Spleen (tissue), 11 donors: ENCODE measurements at regions not wholly inside any gene's neighbourhood (a gene's known extent, or its start where the extent isn't known, plus 50 kb on each side); places are given as distances from the start of the nearest gene placed in this dataset.

Experiments
- DNase-seq: peaks from one replicate; pipeline ENCODE4 v3.0.0-alpha.2; 2020
- H3K27ac ChIP-seq, 8 donors: fragments of 200-600 bp; sonication (generic) in 7 of 8; 1 replicate in 4 of 8; 2 replicates in 4 of 8; pipeline versions ENCODE4 v1.5.0 to v1.8.0; 2016 to 2021; ENCODE audit warnings: inconsistent platforms in 4 of 8, mild to moderate bottlenecking in 4 of 8, moderate library complexity in 1 of 8
- H3K27me3 ChIP-seq, 7 donors: fragments of 200-600 bp; sonication (generic) in 6 of 7; replicated peaks in 1 of 7; 1 replicate in 4 of 7; 2 replicates in 3 of 7; pipeline versions ENCODE4 v1.5.0 to v1.8.0; 2016 to 2021; ENCODE audit warnings: inconsistent platforms in 3 of 7, mild to moderate bottlenecking in 1 of 7
- H3K36me3 ChIP-seq, 6 donors: fragments of 200-600 bp; sonication (generic) in 5 of 6; 1 replicate in 4 of 6; 2 replicates in 2 of 6; pipeline versions ENCODE4 v1.5.0 to v1.8.0; 2016 to 2021; ENCODE audit warnings: inconsistent platforms in 2 of 6
- H3K4me1 ChIP-seq, 6 donors: fragments of 200-600 bp; sonication (generic) in 5 of 6; 1 replicate in 3 of 6; 2 replicates in 3 of 6; pipeline versions ENCODE4 v1.5.0 to v1.8.0; 2016 to 2021; ENCODE audit warnings: inconsistent platforms in 3 of 6
- H3K4me3 ChIP-seq, 8 donors: fragments of 200-600 bp; sonication (generic) in 7 of 8; 1 replicate in 4 of 8; 2 replicates in 4 of 8; pipeline versions ENCODE4 v1.5.0 to v1.8.0; 2016 to 2021; ENCODE audit warnings: inconsistent platforms in 4 of 8, mild to moderate bottlenecking in 4 of 8, moderate library complexity in 2 of 8
- H3K9me3 ChIP-seq, 8 donors: fragments of 200-600 bp; sonication (generic) in 7 of 8; 1 replicate in 4 of 8; 2 replicates in 4 of 8; pipeline versions ENCODE4 v1.5.0 to v1.8.0; 2016 to 2021; ENCODE audit warnings: inconsistent platforms in 4 of 8
- POLR2A ChIP-seq, 3 donors: fragments of 450-650 bp; IDR thresholded peaks; one replicate each; pipeline ENCODE4 v1.5.1; 2017; ENCODE audit warnings: antibody characterized with exemption in 3 of 3, mild to moderate bottlenecking in 1 of 3
- POLR2AphosphoS5 ChIP-seq, 3 donors: sonication (generic); formaldehyde crosslinking; IDR thresholded peaks; one replicate each; pipeline ENCODE4 v1.5.1; 2017; ENCODE audit warnings: antibody characterized with exemption in 3 of 3
- WGBS, 5 donors: extraction: QIAGEN DNeasy Blood & Tissue Kit in 3 of 5; methylation state at CpG; one replicate each; pipeline versions ENCODE4 v1.1.5 to v1.1.7; 2013 to 2018; 5-methylcytosine and 5-hydroxymethylcytosine counted together
- intact Hi-C: fragments of 100-400 bp; cut with DNase I; formaldehyde crosslinking; loops from one replicate; pipeline ENCODE4 v1.15.0; 2023; ENCODE audit warnings: low total_unique reads
- TF ChIP-seq, protein P1 (sequence below), 11 experiments: fragments of 200-600 bp in 7 of 11; fragments of 450-650 bp in 4 of 11; sonication (generic) in 4 of 11; IDR thresholded peaks in 8 of 11; conservative IDR thresholded peaks in 3 of 11; 1 replicate in 7 of 11; 2 replicates in 4 of 11; pipeline versions ENCODE4 v1.4.0 to v1.8.0; 2016 to 2021; ENCODE audit warnings: antibody characterized with exemption in 11 of 11, inconsistent platforms in 4 of 11, mild to moderate bottlenecking in 1 of 11
- donor health status: healthy with polysubstance abuse.
- donor health status: DM: no; HTN: no; CAD: no; lungs with moderate emphysema.
- donor health status: DM: no; HTN: no; CAD: no.
- donor health status: Bipolar disorder and iron deficiency.
- donor health status: healthy.
- donor health status: DM: no; HTN: no; CAD: no.
- donor health status: DM: yes; HTN: yes; CAD: no.

DNA sequence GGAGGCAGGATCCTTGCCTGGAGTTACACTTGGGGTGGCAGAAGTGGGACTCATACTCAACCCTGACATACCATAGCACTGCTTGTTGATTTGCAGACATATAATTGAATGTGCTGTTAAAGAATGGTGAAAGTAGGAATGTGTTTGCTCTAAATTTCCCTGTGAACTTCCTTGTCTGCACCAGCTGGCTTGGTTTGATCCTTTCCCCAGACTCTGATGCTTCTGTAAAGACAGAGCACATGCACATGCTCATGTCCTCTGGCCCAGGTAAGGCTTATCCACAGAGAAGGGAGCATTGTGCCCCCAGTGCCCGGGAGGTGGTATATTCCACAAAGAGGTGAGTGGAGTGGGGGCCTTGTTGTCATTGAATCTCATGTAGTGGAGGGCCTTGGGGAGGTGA, 138.0 kb upstream of the STC2 start:
- intact Hi-C loops, result no loop called here
- peaks cover 0 to 11% (median 0%) of the 10 kb centered on the region in 7 donors for H3K27me3 ChIP-seq
- TF ChIP-seq POLR2A (IDR thresholded peaks at IDR 0.05) (no peak), POLR2AphosphoS5 (IDR thresholded peaks at IDR 0.05) (no peak)
- TF ChIP-seq, protein P1, sequence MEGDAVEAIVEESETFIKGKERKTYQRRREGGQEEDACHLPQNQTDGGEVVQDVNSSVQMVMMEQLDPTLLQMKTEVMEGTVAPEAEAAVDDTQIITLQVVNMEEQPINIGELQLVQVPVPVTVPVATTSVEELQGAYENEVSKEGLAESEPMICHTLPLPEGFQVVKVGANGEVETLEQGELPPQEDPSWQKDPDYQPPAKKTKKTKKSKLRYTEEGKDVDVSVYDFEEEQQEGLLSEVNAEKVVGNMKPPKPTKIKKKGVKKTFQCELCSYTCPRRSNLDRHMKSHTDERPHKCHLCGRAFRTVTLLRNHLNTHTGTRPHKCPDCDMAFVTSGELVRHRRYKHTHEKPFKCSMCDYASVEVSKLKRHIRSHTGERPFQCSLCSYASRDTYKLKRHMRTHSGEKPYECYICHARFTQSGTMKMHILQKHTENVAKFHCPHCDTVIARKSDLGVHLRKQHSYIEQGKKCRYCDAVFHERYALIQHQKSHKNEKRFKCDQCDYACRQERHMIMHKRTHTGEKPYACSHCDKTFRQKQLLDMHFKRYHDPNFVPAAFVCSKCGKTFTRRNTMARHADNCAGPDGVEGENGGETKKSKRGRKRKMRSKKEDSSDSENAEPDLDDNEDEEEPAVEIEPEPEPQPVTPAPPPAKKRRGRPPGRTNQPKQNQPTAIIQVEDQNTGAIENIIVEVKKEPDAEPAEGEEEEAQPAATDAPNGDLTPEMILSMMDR (IDR thresholded peaks at IDR 0.05 in 8 of 11, conservative IDR thresholded peaks at IDR 0.05 in 3 of 11), result no peak
- H3K4me1 ChIP-seq, result no peaks in the 10 kb centered on the region
- peaks cover 0 to 22% (median 7%) of the 10 kb centered on the region in 8 donors for H3K9me3 ChIP-seq
- no peak overlapping the region for H3K4me3 ChIP-seq
- no peak for DNase-seq
- H3K36me3 ChIP-seq, result no peaks in the 10 kb centered on the region
- no peak overlapping the region for H3K27ac ChIP-seq
- WGBS, 5 donors, result 63 to 91% (median 78%) methylated on average over 1 of the region's 1 CpG

DNA sequence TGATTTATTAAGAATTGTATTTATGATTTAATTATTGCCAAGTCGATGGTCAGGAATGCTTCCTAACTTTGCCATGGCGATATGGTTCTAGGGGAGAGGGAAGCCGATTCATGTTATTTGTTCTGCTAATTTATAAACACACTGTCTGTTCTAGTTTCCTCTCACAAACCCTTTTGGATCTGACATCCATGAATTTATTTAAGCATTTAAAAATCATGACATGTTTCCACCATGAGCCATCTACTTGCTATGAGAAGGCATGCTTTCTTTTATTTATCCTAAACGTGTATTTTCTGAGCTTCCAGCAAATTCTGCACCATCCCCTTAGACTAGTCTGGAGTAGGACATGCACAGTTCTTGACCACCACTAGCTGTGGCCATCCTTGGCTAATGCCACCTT, 136.6 kb upstream of the STC2 start:
- H3K36me3 ChIP-seq, result no peaks in the 10 kb centered on the region
- TF ChIP-seq, protein P1 (IDR thresholded peaks at IDR 0.05 in 8 of 11, conservative IDR thresholded peaks at IDR 0.05 in 3 of 11), result no peak
- no peak for TF ChIP-seq POLR2AphosphoS5 (IDR thresholded peaks at IDR 0.05)
- TF ChIP-seq POLR2A (IDR thresholded peaks at IDR 0.05), result no peak
- no peak for DNase-seq
- no peak overlapping the region for H3K4me3 ChIP-seq
- H3K4me1 ChIP-seq, result no peaks in the 10 kb centered on the region
- 80 to 90% (median 85%) methylated on average over 4 of the region's 4 CpGs for WGBS, 5 donors
- H3K27ac ChIP-seq, result no peak overlapping the region
- intact Hi-C loops, result no loop called here
- H3K9me3 ChIP-seq, result peaks cover 0 to 22% (median 7%) of the 10 kb centered on the region in 8 donors
- peaks cover 0 to 11% (median 0%) of the 10 kb centered on the region in 7 donors for H3K27me3 ChIP-seq

DNA sequence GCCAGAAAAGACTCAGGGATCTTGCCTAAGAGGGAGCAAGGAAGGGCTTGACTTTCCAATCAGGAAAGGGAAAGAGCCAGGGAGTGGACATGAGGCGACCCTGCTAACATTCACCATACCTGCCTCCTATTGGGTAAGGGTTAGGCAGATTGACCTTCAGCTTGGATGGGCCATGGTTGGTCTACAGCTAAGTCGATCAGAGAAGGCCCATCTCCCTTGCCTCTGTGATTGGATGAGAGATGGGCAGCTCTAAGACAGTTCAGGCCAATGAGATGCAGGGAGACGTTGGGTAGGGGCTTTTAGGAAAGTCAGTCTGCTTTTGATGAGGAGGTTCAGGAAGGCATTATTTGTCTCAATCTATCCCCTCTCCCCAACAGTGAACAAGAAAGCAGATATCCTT, 135.0 kb upstream of the STC2 start:
- peaks cover 0 to 11% (median 0%) of the 10 kb centered on the region in 7 donors for H3K27me3 ChIP-seq
- H3K27ac ChIP-seq, result no peak overlapping the region
- TF ChIP-seq POLR2AphosphoS5 (IDR thresholded peaks at IDR 0.05) (no peak), POLR2A (IDR thresholded peaks at IDR 0.05) (no peak)
- TF ChIP-seq, protein P1 (IDR thresholded peaks at IDR 0.05 in 8 of 11, conservative IDR thresholded peaks at IDR 0.05 in 3 of 11), result no peak
- H3K4me1 ChIP-seq, result no peaks in the 10 kb centered on the region
- no peaks in the 10 kb centered on the region for H3K36me3 ChIP-seq
- no peak for DNase-seq
- intact Hi-C loops, result no loop called here
- peaks cover 0 to 22% (median 7%) of the 10 kb centered on the region in 8 donors for H3K9me3 ChIP-seq
- H3K4me3 ChIP-seq, result no peak overlapping the region
- 69 to 83% (median 77%) methylated on average over 3 of the region's 3 CpGs for WGBS, 5 donors

DNA sequence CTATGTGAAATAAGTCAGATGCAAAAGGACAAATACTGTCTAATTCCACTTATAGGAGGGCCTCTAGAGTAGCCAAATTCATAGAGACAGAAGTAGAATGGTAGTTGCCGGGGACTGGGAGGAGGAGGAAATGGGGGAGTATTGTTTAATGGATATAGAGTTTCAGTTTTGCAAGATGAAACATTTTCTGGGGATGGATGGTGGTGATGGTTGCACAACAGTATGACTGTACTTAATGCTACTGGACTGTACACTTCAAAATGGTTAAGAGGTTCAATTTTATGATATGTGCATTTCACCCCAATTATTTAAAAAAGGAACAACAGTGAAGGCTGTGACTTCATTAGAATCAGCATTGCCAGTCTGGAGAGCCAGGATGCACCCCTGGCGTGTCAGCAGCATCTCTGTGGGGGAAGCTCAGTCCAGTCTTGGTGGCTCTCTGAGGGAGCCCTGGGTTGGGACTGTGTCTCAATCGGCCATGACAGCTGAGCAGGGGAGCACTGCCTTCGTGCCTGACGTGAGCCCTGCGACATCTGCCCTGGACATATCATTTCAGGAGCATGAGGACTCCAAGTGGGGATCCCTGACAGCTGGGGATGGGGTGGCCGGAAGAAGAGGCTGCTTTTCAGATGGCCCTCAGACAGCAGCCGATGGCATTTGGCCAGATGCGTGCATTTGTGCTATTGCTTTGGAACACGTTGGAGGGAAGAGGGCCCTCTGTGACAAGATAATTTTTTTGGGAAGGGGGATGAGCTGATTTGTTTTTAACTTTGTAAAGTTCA, 130.8 kb upstream of the STC2 start:
- WGBS, 5 donors, result 55 to 77% (median 65%) methylated on average over 10 of the region's 10 CpGs
- no peak for DNase-seq
- Histone ChIP-seq H3K36me3 (no peaks in the 10 kb centered on the region), H3K9me3 (no peaks in the 10 kb centered on the region), H3K27me3 (no peaks in the 10 kb centered on the region), H3K4me3 (no peak overlapping the region), H3K4me1 (no peaks in the 10 kb centered on the region), H3K27ac (no peak overlapping the region)
- TF ChIP-seq POLR2A (IDR thresholded peaks at IDR 0.05) (no peak), POLR2AphosphoS5 (IDR thresholded peaks at IDR 0.05) (no peak)
- TF ChIP-seq, protein P1 (IDR thresholded peaks at IDR 0.05 in 8 of 11, conservative IDR thresholded peaks at IDR 0.05 in 3 of 11), result no peak
- intact Hi-C loops, result no loop called here
